GM21619 (cell line): ENCODE measurements at regions not wholly inside any gene's neighbourhood (a gene's known extent, or its start where the extent isn't known, plus 50 kb on each side); places are given as distances from the start of the nearest gene placed in this dataset.

Experiments
- ATAC-seq: cut with Tn5 transposase; IDR thresholded peaks from one replicate; pipeline ENCODE4 v1.9.1; 2021; ENCODE audit not compliant: unreplicated experiment

DNA sequence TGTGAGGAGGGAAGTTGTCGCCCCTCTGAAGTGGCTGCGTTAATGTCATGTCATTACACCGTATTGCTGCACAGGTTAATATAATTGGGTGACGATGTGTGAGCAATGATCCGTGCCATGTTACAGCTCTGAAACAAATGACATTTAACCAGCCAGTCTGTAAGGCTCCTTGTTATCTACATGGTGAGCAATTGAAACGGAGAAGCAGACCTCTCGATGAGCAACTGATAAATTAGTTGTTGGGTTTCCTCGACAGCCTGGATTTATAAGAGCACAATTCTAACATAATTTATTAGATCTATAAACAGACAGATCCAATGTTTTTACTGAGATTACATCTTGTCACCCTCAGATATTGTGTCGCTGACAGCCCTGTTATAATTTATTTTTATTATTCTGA, 49.9 kb upstream of the MAFB start:
- ATAC-seq, result no peak

DNA sequence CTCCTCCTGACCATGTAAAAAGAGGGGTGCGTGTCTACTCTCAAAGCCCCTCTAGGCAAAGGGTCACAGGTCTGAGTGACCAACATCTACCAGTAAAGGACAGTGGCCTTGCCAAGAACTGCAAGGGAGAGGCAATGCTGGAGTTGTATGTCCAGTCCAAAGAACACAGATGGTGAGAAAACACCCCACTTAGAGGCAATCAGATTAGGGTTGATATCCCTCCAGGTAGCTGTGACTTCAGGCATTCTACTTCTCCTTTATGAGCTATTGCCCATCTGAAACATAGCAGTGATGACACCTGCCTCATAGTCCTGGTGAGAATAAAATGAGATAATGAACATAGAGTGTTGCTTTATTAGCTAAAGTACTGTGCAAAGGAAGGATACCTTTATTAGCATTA, 50.8 kb upstream of the MAFB start:
- no peak for ATAC-seq

- ATAC-seq, result no peak
Observed at GRCh38 chr20:40741507-40742106, 52.6 kb upstream of the MAFB start.

DNA sequence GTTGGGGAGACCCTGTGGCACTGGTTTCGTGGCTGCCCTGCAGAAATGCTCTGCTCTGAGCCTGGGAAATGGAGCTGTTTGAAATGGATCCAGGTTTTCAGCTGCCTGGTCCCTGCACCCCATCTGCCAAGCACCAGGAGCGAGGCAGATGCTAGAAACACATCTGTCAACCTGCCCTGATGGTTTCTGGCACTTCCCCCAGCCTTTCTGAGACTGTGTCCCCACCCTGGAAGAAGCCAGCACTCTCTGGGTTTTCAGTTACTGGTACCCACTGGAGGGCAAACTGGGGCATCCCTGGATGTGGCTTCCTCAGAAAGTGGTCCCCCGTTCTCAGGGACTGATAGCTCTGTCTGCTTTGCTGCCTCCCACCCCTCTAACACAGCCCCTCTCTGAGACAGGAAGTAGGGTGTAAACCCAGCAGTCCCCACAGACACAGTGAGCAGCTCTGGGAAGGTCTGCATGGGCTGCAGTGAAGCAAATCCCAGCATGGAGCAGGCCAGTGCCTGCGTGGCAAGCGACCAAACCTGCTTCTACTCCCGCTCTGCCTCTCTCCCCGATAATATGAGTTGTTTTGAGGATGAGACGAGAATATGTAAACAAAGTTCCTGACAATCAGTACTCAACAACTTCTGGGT, 54.2 kb upstream of the MAFB start:
- ATAC-seq, result no peak

DNA sequence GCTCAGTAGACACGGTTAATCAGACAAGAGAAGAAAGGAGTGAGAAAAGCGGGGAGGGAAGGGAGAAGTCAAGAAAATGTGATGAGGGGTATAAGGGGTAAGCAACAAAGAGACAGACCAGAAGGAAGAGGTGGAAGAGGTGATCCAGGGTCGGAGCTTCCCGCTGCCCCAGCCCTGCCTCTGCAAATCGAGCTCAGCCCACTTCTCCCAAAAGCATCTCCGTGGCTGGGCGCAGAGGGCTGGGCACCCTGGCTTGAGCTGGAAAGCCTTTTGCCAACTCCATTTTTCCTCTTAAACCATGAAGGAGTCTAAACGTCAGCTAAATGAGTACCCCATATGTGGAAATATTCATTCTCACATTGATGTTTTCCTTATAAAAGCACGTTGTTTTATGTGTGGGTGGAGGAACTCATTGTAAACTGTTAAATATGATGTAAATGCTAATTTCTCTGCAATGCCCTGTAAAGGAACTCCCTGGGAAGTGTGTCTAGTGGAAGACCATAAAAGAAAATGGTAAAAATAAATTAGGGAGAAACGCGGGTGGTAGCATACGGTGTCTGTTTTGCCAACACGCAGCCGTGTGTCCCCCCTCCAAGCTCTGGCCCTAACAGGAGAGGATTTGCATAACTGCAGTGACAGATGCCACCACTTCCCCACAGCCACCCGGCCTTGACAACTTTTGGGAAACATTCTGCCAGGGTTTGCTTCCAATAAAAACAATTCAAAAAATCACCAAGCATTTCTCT, 55.2 kb upstream of the MAFB start:
- no peak for ATAC-seq

GRCh38 chr20:40744818-40745175, 55.8 kb upstream of the MAFB start:
- no peak for ATAC-seq

GRCh38 chr20:40746251-40746650, 57.2 kb upstream of the MAFB start:
- ATAC-seq, result no peak

- no peak for ATAC-seq
Observed at GRCh38 chr20:40748182-40748581, 59.1 kb upstream of the MAFB start.

- ATAC-seq, result no peak
Observed at GRCh38 chr20:40749985-40750506, 61.0 kb upstream of the MAFB start.

DNA sequence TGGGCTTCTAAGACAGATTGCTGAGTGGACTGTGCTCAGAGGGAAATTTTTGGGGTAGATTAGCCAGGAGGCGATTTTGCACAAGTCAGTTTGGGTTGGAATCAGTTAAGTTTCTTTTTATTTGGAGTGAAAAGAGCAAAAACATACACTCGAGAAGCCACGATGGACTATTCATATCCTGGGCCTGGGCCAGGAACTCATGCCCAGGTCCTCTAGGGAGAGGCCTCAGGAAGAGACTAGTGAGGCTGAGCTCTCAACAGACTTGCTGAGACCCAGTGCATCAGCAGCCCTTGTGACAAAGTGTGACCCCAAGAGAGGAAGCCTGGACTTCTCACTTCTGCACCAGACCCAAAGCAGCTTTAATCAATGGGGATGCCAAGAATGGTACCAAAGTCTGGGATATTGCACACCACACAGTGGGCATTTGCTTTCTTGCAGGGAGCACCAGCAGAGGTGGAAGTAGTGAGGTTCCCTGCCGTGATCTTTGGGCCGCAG, 61.6 kb upstream of the MAFB start:
- no peak for ATAC-seq

GRCh38 chr20:40753472-40753871, 64.4 kb upstream of the MAFB start:
- ATAC-seq, result no peak

DNA sequence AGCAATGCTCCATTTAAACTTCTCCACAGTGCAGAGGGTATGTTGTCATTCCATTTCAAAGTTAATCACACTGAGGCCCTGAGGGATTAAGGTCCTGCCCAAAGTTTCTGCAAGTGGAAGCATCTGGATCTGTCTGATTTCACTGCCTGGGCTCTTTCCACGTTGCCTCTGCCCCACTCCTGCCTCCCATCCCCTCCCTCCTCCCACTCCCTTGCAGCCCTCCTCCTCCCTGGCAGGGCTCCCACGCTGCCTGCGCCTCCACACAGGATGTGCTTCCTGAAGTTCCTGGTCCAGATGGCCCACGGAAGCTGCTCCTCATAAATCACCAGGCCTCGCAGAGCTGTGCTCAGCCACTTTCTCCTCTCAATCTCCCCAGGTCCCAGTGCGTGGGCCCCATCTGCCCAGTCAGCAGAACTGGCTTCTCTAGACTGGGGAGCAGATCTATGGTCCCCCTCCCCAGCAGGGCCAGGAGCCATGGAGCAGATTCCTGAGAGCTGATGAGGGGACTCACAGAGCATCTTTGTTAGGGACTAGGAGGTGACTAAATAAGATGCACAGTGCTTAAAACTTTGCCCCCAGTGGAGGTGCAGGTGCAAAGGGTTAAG, 65.4 kb upstream of the MAFB start:
- no peak for ATAC-seq

DNA sequence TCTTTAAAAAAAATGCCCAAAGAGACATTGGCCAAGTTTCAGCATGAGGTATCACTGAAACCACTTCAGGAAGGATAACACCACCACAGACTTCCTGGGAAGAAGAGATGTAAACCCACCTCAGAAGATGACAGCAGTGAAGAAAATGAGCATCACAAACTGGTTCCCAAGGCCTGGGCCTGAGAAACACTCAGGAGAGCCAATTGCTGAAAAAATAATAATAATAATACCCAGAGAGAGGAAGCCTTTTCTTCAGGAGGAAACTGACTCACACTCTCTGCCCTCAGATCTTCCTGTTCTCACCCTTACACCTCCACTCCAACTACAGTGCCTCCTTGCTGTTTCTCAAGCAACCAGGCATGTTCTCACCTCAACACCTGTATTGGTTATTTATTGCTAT, 68.1 kb upstream of the MAFB start:
- ATAC-seq, result no peak

DNA sequence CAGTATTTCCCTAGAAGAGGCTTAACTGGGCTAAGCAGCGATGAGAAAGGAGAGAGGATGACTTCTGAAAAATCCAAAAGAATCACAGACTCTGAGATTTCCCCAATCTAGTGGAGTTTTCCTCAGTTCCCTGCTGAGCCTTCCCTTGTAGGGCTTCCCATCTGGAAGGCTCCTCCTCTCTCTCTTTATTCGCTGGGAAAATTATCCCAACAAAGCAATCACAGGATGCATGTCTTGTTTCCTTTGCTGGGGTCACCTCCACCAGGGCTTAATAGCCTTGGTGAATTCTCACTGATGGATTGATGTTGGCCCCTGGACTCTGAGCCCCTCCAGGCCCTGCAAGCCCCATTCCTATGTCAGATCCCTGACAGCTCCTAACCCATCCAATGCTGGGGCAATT, 69.8 kb upstream of the MAFB start:
- no peak for ATAC-seq

- no peak for ATAC-seq
Observed at GRCh38 chr20:40760399-40760798, 71.4 kb upstream of the MAFB start.

DNA sequence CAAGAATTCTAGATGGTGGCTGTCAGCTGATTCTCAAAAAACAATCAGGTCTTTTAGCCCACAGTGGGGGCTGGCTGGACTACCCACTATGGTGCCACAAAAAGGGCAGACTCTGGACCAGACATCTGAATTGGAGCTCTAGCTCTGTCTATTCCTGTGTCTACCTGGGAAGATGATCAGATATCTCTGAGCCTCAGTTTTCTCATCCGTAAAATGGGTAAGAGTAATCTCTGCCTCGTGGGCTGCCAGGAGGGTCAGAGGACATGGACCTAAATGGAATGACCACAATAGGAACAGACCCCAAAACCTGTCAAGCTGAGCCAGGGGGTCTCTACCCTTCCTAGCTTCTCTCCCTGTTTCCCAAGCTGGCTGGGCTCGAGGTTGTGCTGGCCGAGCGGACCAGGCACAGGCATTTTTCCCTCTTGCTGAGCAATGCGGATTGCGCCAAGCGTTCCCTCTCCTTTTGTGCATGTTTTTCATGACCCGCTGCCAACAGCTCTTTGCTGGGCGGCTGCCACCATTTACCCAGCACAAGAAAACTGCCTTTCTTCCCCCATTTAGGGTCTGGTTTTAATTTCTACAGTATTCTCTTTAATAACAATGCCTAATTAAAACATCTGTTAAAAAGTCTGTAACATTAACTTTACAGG, 74.7 kb upstream of the MAFB start:
- ATAC-seq, result no peak

- ATAC-seq, result no peak
Observed at GRCh38 chr20:40765814-40766480, 76.9 kb upstream of the MAFB start.

- ATAC-seq, result no peak
Observed at GRCh38 chr20:40766790-40767614, 78.0 kb upstream of the MAFB start.

DNA sequence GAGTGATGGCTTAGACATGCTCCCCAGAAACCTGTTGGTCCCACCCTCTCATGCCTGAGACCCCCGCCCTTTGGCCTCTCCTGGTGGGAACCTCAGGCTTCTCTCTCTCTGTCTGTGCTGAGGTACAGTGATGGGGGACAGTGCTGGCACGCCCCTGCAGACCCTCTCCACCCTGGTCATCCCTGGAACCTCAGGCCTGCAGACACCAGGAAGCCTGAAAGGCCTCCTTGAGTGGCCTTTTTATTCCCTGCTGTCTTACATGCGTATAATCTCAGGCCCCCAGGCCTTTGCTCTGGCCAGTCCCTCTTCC, 78.5 kb upstream of the MAFB start:
- ATAC-seq, result no peak

DNA sequence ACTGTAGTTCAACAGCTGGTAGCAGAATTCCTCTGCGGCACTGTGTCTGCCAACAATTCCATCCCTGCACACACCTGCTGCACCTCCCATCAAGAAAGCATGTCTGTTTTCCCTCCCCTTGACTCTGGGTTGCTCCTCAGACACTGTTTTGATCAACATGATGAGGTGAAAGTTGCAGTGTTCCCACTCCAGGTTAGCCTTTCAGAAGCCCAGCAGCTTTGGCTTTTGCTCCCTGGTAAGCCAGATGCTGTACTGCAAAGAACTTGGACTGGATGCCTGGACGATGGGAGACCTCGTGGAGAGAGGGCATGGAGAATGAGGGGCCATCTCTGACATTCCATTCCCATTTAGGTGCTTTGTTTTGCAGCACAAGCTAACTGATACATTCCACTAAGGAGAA, 79.1 kb upstream of the MAFB start:
- ATAC-seq, result no peak
